ENCODE measurements at regions not wholly inside any gene's neighbourhood (a gene's known extent, or its start where the extent isn't known, plus 50 kb on each side); places are given as distances from the start of the nearest gene placed in this dataset.

- Mint-ChIP-seq H3K4me1 (ENCODE audit: unreplicated experiment) (no peaks in the 10 kb centered on the region), H3K36me3 (ENCODE audit: low read depth, unreplicated experiment) (no peaks in the 10 kb centered on the region)
- TF ChIP-seq, protein P1, sequence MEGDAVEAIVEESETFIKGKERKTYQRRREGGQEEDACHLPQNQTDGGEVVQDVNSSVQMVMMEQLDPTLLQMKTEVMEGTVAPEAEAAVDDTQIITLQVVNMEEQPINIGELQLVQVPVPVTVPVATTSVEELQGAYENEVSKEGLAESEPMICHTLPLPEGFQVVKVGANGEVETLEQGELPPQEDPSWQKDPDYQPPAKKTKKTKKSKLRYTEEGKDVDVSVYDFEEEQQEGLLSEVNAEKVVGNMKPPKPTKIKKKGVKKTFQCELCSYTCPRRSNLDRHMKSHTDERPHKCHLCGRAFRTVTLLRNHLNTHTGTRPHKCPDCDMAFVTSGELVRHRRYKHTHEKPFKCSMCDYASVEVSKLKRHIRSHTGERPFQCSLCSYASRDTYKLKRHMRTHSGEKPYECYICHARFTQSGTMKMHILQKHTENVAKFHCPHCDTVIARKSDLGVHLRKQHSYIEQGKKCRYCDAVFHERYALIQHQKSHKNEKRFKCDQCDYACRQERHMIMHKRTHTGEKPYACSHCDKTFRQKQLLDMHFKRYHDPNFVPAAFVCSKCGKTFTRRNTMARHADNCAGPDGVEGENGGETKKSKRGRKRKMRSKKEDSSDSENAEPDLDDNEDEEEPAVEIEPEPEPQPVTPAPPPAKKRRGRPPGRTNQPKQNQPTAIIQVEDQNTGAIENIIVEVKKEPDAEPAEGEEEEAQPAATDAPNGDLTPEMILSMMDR (IDR thresholded peaks at IDR 0.05; ENCODE audit: unreplicated experiment): no peak
Measured at GRCh38 chr13:79912403-79912802, 428.5 kb downstream of the SPRY2 start.

GRCh38 chr13:79910875-79911540, 429.9 kb downstream of the SPRY2 start:
- no peaks in the 10 kb centered on the region for H3K36me3 Mint-ChIP-seq (ENCODE audit: low read depth, unreplicated experiment)
- H3K27ac Mint-ChIP-seq (ENCODE audit: unreplicated experiment): no peak overlapping the region
- H3K4me3 Mint-ChIP-seq (ENCODE audit: unreplicated experiment): no peak overlapping the region
- no peaks in the 10 kb centered on the region for H3K4me1 Mint-ChIP-seq (ENCODE audit: unreplicated experiment)
- TF ChIP-seq, protein P1 (IDR thresholded peaks at IDR 0.05; ENCODE audit: unreplicated experiment): no peak
- peaks cover 2% of the 10 kb centered on the region for H3K27me3 Mint-ChIP-seq (ENCODE audit: unreplicated experiment)
- no peaks in the 10 kb centered on the region for H3K9me3 Mint-ChIP-seq (ENCODE audit: unreplicated experiment)
- no peak for DNase-seq (ENCODE audit: low spot score)

More at GRCh38 chr13:79912403-79912802, 428.5 kb downstream of the SPRY2 start:
- DNase-seq (ENCODE audit: low spot score): no peak
- Mint-ChIP-seq H3K27me3 (ENCODE audit: unreplicated experiment) (peaks cover 2% of the 10 kb centered on the region), H3K27ac (ENCODE audit: unreplicated experiment) (no peak overlapping the region), H3K4me3 (ENCODE audit: unreplicated experiment) (no peak overlapping the region), H3K9me3 (ENCODE audit: unreplicated experiment) (no peaks in the 10 kb centered on the region)

- Mint-ChIP-seq H3K4me1 (ENCODE audit: unreplicated experiment) (no peaks in the 10 kb centered on the region), H3K9me3 (ENCODE audit: unreplicated experiment) (no peaks in the 10 kb centered on the region), H3K4me3 (ENCODE audit: unreplicated experiment) (no peak overlapping the region), H3K27ac (ENCODE audit: unreplicated experiment) (no peak overlapping the region), H3K36me3 (ENCODE audit: low read depth, unreplicated experiment) (no peaks in the 10 kb centered on the region), H3K27me3 (ENCODE audit: unreplicated experiment) (no peaks in the 10 kb centered on the region)
- TF ChIP-seq, protein P1 (IDR thresholded peaks at IDR 0.05; ENCODE audit: unreplicated experiment): no peak
- no peak for DNase-seq (ENCODE audit: low spot score)
Measured at GRCh38 chr13:79909644-79910043, 428.7 kb downstream of the NDFIP2 start.

DNA sequence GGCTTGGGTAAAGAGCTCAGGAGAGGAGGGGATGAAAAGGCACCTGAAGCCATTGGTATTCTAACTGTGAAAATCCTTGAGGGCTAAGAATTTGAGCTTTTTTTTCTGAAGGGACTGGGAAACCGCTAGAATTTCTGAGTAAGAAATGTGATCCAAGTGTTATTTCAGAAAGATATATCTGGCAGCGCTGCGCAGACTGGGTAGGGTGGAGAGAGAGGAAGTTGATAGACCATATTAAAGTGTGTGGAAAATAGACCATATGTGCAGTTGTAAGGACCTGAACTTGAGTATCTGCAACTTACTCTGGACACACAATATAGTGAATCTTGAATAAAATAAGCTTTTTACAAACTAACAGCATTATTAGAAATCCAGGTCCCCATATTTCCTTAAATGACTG, 427.4 kb downstream of the NDFIP2 start:
- no peak for DNase-seq (ENCODE audit: low spot score)
- Mint-ChIP-seq H3K4me1 (ENCODE audit: unreplicated experiment) (no peaks in the 10 kb centered on the region), H3K4me3 (ENCODE audit: unreplicated experiment) (no peak overlapping the region), H3K9me3 (ENCODE audit: unreplicated experiment) (no peaks in the 10 kb centered on the region), H3K27me3 (ENCODE audit: unreplicated experiment) (no peaks in the 10 kb centered on the region), H3K27ac (ENCODE audit: unreplicated experiment) (no peak overlapping the region), H3K36me3 (ENCODE audit: low read depth, unreplicated experiment) (no peaks in the 10 kb centered on the region)
- TF ChIP-seq, protein P1 (IDR thresholded peaks at IDR 0.05; ENCODE audit: unreplicated experiment): no peak

- H3K4me1 Mint-ChIP-seq (ENCODE audit: unreplicated experiment): no peaks in the 10 kb centered on the region
- H3K9me3 Mint-ChIP-seq (ENCODE audit: unreplicated experiment): no peaks in the 10 kb centered on the region
- TF ChIP-seq, protein P1 (IDR thresholded peaks at IDR 0.05; ENCODE audit: unreplicated experiment): no peak
- H3K36me3 Mint-ChIP-seq (ENCODE audit: low read depth, unreplicated experiment): no peaks in the 10 kb centered on the region
- no peaks in the 10 kb centered on the region for H3K27me3 Mint-ChIP-seq (ENCODE audit: unreplicated experiment)
- no peak overlapping the region for H3K27ac Mint-ChIP-seq (ENCODE audit: unreplicated experiment)
- no peak overlapping the region for H3K4me3 Mint-ChIP-seq (ENCODE audit: unreplicated experiment)
- no peak for DNase-seq (ENCODE audit: low spot score)
Measured at GRCh38 chr13:79907527-79907926, 426.6 kb downstream of the NDFIP2 start.

Measured in endothelial cell (in vitro differentiated cells).